ENCODE measurements at regions not wholly inside any gene's neighbourhood (a gene's known extent, or its start where the extent isn't known, plus 50 kb on each side); places are given as distances from the start of the nearest gene placed in this dataset.

GRCh38 chr6:25012657-25013056, 76.9 kb upstream of the RIPOR2 start (continued):
- no peak for TF ChIP-seq CUX1 (IDR thresholded peaks at IDR 0.05; ENCODE audit: insufficient replicate concordance, low read depth, low read length)
- no peak for TF ChIP-seq TBL1XR1 (IDR thresholded peaks at IDR 0.05; ENCODE audit: low read depth, low read length)
- no peak for TF ChIP-seq ZNF274 (IDR thresholded peaks at IDR 0.05; ENCODE audit: insufficient read depth, insufficient read length)
- TF ChIP-seq SPI1 (IDR thresholded peaks at IDR 0.05; ENCODE audit: borderline replicate concordance, insufficient read depth, low read depth, low read length) = no peak
- no peak for TF ChIP-seq MXI1 (IDR thresholded peaks at IDR 0.05; ENCODE audit: low read depth, low read length)
- TF ChIP-seq, protein P1, sequence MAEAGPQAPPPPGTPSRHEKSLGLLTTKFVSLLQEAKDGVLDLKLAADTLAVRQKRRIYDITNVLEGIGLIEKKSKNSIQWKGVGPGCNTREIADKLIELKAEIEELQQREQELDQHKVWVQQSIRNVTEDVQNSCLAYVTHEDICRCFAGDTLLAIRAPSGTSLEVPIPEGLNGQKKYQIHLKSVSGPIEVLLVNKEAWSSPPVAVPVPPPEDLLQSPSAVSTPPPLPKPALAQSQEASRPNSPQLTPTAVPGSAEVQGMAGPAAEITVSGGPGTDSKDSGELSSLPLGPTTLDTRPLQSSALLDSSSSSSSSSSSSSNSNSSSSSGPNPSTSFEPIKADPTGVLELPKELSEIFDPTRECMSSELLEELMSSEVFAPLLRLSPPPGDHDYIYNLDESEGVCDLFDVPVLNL (IDR thresholded peaks at IDR 0.05; ENCODE audit: low read depth, low read length) = no peak
- TF ChIP-seq GATAD2B (conservative IDR thresholded peaks at IDR 0.05; ENCODE audit: low read depth) = no peak
- TF ChIP-seq, protein P2, sequence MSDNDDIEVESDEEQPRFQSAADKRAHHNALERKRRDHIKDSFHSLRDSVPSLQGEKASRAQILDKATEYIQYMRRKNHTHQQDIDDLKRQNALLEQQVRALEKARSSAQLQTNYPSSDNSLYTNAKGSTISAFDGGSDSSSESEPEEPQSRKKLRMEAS (IDR thresholded peaks at IDR 0.05; ENCODE audit: low read depth, low read length) = no peak
- no peak for TF ChIP-seq ATF2 (IDR thresholded peaks at IDR 0.05; ENCODE audit: low read length)
- no peak for TF ChIP-seq EZH2 (IDR thresholded peaks at IDR 0.05; ENCODE audit: borderline replicate concordance, control insufficient read depth, low read depth, low read length)
- no peak for TF ChIP-seq RB1 (IDR thresholded peaks at IDR 0.05; ENCODE audit: borderline replicate concordance)

Data from GM12878 (cell line).